HUES6 (cell line): ENCODE measurements at regions not wholly inside any gene's neighbourhood (a gene's known extent, or its start where the extent isn't known, plus 50 kb on each side); places are given as distances from the start of the nearest gene placed in this dataset.
"Not testable (repeated sequence)": the region's sequence is repeated elsewhere in the genome, so short reads cannot be mapped to it uniquely, and the experiment has no call there.

ENCODE experiments used
- H3K27ac ChIP-seq: 2 replicates; pipeline ENCODE4 v1.7.0; 2013; ENCODE audit warnings: low read depth, mild to moderate bottlenecking, low read length, inconsistent platforms
- H3K27me3 ChIP-seq: 2 replicates; pipeline ENCODE4 v1.6.1; 2013; ENCODE audit warnings: low read length; ENCODE audit not compliant: control insufficient read depth, insufficient read depth
- H3K36me3 ChIP-seq: 2 replicates; pipeline ENCODE4 v1.6.1; 2013; ENCODE audit warnings: low read length; ENCODE audit not compliant: control insufficient read depth, insufficient read depth
- H3K4me1 ChIP-seq: 2 replicates; pipeline ENCODE4 v1.6.1; 2013; ENCODE audit warnings: low read length; ENCODE audit not compliant: control insufficient read depth, insufficient read depth
- H3K4me3 ChIP-seq: 2 replicates; pipeline ENCODE4 v1.5.1; 2013; ENCODE audit warnings: low read depth, low read length
- H3K9ac ChIP-seq: one replicate; pipeline ENCODE4 v1.6.1; 2013; ENCODE audit warnings: mild to moderate bottlenecking, low read length
- H3K9me3 ChIP-seq: 2 replicates; pipeline ENCODE4 v1.6.1; 2013; ENCODE audit warnings: low read depth, low read length; ENCODE audit not compliant: control insufficient read depth, insufficient read depth

- Histone ChIP-seq H3K27me3 (no peaks in the 10 kb centered on the region), H3K9me3 (peaks cover 21% of the 10 kb centered on the region), H3K36me3 (no peaks in the 10 kb centered on the region), H3K4me1 (no peaks in the 10 kb centered on the region), H3K27ac (no peak overlapping the region), H3K9ac (no peak overlapping the region), H3K4me3 (no peak overlapping the region)
Measured at GRCh38 chr7:110522761-110523200, 568.1 kb upstream of the LRRN3 start.

DNA sequence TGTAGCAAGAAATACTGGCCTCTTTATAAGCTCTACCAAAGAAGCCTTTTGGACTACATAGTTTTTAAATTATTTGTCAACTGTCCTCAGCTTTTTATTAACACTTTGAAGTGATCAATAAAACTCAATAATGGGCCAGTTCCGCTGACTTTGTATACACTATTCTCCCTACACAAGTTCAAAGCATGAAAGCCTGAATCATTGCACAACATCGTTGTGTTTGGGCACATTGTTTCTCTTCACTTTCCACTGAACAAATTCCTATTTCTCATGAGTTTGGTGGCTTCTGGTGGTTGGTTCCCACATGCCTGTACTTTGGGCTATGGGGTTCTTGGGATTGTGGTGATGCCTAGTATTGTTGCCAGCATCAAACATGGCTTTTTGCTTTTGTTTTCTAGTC is 561.8 kb upstream of the LRRN3 start:
- Histone ChIP-seq H3K27me3 (no peaks in the 10 kb centered on the region), H3K9ac (no peak overlapping the region), H3K4me1 (no peaks in the 10 kb centered on the region), H3K9me3 (peaks cover 3% of the 10 kb centered on the region; the same call in 1 of the 2 replicates), H3K4me3 (no peak overlapping the region), H3K27ac (no peak overlapping the region), H3K36me3 (no peaks in the 10 kb centered on the region)

GRCh38 chr7:110531186-110531585 is 559.7 kb upstream of the LRRN3 start:
- H3K9ac ChIP-seq = no peak overlapping the region
- H3K36me3 ChIP-seq = no peaks in the 10 kb centered on the region
- no peak overlapping the region for H3K4me3 ChIP-seq
- no peak overlapping the region for H3K27ac ChIP-seq
- H3K9me3 ChIP-seq = peaks cover 3% of the 10 kb centered on the region; the same call in 1 of the 2 replicates
- H3K4me1 ChIP-seq = no peaks in the 10 kb centered on the region
- H3K27me3 ChIP-seq = no peaks in the 10 kb centered on the region

DNA sequence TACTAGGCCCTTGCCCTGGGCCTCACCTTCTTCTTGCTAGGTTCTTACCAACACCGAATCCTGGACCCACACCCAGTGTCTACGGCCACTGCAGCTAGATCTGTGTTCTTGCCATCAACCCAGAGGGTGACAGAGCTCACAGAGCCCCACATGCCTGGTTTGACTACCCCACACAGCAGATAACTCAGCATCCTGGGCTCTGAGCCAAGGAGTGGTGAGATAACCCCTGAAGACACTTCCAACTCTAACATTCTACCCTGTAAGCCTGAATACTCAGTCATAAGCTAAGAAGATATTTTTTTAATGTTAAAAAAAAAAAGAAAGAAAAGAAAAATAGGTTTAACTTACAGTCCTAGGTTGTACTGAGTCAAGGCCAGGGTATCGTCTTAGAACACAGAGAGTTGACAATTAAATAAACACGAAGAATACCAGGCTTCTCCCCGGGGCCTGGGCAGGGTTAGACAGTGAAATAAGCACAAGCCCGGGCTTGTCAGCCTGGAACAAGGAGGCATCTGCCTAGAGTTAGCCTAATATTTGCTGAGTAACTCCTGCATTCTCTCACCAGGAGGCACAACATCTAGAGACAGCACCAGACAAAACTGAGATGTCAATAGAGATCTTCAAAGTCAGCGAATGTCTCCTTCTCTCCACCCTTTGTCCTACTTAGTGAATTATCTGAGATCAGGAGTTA is 556.5 kb upstream of the LRRN3 start:
- Histone ChIP-seq H3K4me1 (no peaks in the 10 kb centered on the region), H3K9me3 (peaks cover 3% of the 10 kb centered on the region; the same call in 1 of the 2 replicates), H3K4me3 (no peak overlapping the region), H3K9ac (no peak overlapping the region), H3K36me3 (no peaks in the 10 kb centered on the region), H3K27me3 (no peaks in the 10 kb centered on the region), H3K27ac (no peak overlapping the region)

GRCh38 chr7:110539216-110539615 is 551.7 kb upstream of the LRRN3 start:
- no peak overlapping the region for H3K9ac ChIP-seq
- H3K27ac ChIP-seq = no peak overlapping the region
- H3K4me3 ChIP-seq = no peak overlapping the region
- no peaks in the 10 kb centered on the region for H3K36me3 ChIP-seq
- H3K4me1 ChIP-seq = no peaks in the 10 kb centered on the region
- H3K27me3 ChIP-seq = no peaks in the 10 kb centered on the region
- H3K9me3 ChIP-seq = no peaks in the 10 kb centered on the region

- no peak overlapping the region for H3K4me3 ChIP-seq
Measured at GRCh38 chr7:110541962-110542361, 549.0 kb upstream of the LRRN3 start.

GRCh38 chr7:110544194-110544593 is 546.7 kb upstream of the LRRN3 start:
- Histone ChIP-seq H3K36me3 (no peaks in the 10 kb centered on the region), H3K4me1 (no peaks in the 10 kb centered on the region), H3K4me3 (no peak overlapping the region), H3K27me3 (no peaks in the 10 kb centered on the region), H3K9ac (no peak overlapping the region), H3K27ac (no peak overlapping the region), H3K9me3 (0 out of 2 replicates have a peak, but pooled peaks cover 3% of the 10 kb centered on the region)

More at GRCh38 chr7:110541962-110542361, 549.0 kb upstream of the LRRN3 start:
- Histone ChIP-seq H3K9ac (no peak overlapping the region), H3K36me3 (no peaks in the 10 kb centered on the region), H3K27me3 (no peaks in the 10 kb centered on the region), H3K4me1 (no peaks in the 10 kb centered on the region), H3K27ac (no peak overlapping the region), H3K9me3 (no peaks in the 10 kb centered on the region)

DNA sequence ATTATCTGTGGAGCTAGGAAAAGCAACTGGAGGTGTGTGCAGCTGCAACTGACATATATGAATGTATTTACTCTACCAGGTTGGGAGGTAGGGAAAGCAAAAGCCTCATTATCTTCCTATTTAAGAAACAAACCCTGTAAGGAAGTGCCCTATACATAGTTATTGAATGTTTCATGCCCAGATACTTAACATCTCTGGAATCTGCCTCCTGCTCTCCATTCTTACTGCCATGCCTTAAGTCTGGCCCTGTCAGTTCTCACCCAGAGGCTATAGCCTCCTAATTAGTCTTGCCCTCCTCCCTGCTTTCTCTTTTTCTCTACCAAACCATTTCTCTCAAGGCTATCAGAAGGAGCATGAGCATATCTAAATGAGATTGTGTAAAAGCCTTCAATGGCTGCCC is 542.6 kb upstream of the LRRN3 start:
- H3K9me3 ChIP-seq = peaks cover 30% of the 10 kb centered on the region
- H3K27ac ChIP-seq = no peak overlapping the region
- H3K4me1 ChIP-seq = no peaks in the 10 kb centered on the region
- H3K9ac ChIP-seq = no peak overlapping the region
- no peak overlapping the region for H3K4me3 ChIP-seq
- H3K36me3 ChIP-seq = no peaks in the 10 kb centered on the region
- H3K27me3 ChIP-seq = no peaks in the 10 kb centered on the region

DNA sequence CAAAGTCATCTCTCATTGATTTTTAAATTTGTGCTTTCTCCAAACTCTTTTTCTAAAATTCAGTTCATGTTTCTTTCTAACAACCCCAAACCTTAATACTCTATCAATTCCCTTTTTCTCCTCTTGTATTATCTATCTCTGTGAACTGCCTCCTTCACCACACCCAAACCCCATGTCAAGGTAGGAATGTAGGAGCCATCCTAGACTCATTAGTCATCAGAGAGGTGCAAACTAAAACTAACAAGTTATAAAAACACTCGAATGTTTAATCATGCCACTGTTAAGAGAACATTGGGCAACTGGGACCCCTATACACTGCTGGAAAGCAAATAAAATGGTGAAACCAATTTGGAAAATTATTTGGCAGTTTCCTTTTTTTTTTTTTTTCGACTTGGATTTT is 533.8 kb upstream of the LRRN3 start:
- H3K4me1 ChIP-seq = no peaks in the 10 kb centered on the region
- peaks cover 13% of the 10 kb centered on the region; the same call in 1 of the 2 replicates for H3K9me3 ChIP-seq
- no peak overlapping the region for H3K4me3 ChIP-seq
- H3K36me3 ChIP-seq = no peaks in the 10 kb centered on the region
- H3K9ac ChIP-seq = no peak overlapping the region
- H3K27ac ChIP-seq = no peak overlapping the region
- H3K27me3 ChIP-seq = no peaks in the 10 kb centered on the region

DNA sequence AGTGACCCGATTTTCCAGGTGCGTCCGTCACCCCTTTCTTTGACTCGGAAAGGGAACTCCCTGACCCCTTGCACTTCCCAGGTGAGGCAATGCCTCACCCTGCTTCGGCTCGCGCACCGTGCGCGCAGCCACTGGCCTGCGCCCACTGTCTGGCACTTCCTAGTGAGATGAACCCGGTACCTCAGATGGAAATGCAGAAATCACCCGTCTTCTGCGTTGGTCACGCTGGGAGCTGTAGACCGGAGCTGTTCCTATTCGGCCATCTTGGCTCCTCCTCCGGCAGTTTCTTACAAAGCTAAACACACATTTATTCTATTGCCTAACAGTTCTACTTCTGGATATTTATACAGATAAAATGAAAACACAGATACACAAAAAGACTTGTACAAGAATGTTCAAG is 527.6 kb upstream of the LRRN3 start:
- not testable (repeated sequence) for H3K36me3 ChIP-seq, H3K9me3 ChIP-seq, H3K27me3 ChIP-seq

GRCh38 chr7:110564246-110564645 is 526.7 kb upstream of the LRRN3 start:
- Histone ChIP-seq H3K27ac (no peak overlapping the region), H3K4me3 (no peak overlapping the region), H3K9me3 (no peaks in the 10 kb centered on the region), H3K27me3 (no peaks in the 10 kb centered on the region), H3K36me3 (no peaks in the 10 kb centered on the region), H3K4me1 (no peaks in the 10 kb centered on the region), H3K9ac (no peak overlapping the region)

More for the DNA sequence above, 527.6 kb upstream of the LRRN3 start:
- not testable (repeated sequence) for H3K9ac ChIP-seq, H3K27ac ChIP-seq, H3K4me1 ChIP-seq, H3K4me3 ChIP-seq
